KMS-11 (cell line): ENCODE measurements at regions not wholly inside any gene's neighbourhood (a gene's known extent, or its start where the extent isn't known, plus 50 kb on each side); places are given as distances from the start of the nearest gene placed in this dataset.

ENCODE experiments used
- H2AFZ ChIP-seq: fragments of 200-600 bp; sonication (generic); 2 replicates; pipeline ENCODE4 v1.6.1; 2016; ENCODE audit warnings: antibody characterized with exemption, mixed run types, low read depth
- H3K27ac ChIP-seq: fragments of 200-600 bp; sonication (generic); 2 replicates; pipeline ENCODE4 v1.6.1; 2016; ENCODE audit warnings: mild to moderate bottlenecking, mixed run types
- H3K27me3 ChIP-seq: fragments of 200-600 bp; sonication (generic); 2 replicates; pipeline ENCODE4 v1.6.1; 2017; ENCODE audit warnings: mild to moderate bottlenecking, low read depth, mixed run types, moderate library complexity; ENCODE audit not compliant: insufficient read depth
- H3K36me3 ChIP-seq: fragments of 200-600 bp; sonication (generic); 2 replicates; pipeline ENCODE4 v1.6.1; 2017; ENCODE audit warnings: mild to moderate bottlenecking, mixed run types; ENCODE audit not compliant: insufficient read depth
- H3K4me1 ChIP-seq: fragments of 200-600 bp; sonication (generic); 2 replicates; pipeline ENCODE4 v1.6.1; 2016; ENCODE audit warnings: mild to moderate bottlenecking, low read depth, mixed run types; ENCODE audit not compliant: poor library complexity, severe bottlenecking
- H3K4me2 ChIP-seq: fragments of 200-600 bp; sonication (generic); 2 replicates; pipeline ENCODE4 v1.7.0; 2016; ENCODE audit warnings: mild to moderate bottlenecking, mixed run types
- H3K4me3 ChIP-seq: fragments of 200-600 bp; sonication (generic); IDR thresholded peaks from 2 replicates; pipeline ENCODE4 v1.6.1; 2017; ENCODE audit warnings: low read depth, low read length, mixed read lengths; ENCODE audit not compliant: insufficient read depth
- H3K79me2 ChIP-seq: fragments of 200-600 bp; sonication (generic); 2 replicates; pipeline ENCODE4 v1.6.1; 2016; ENCODE audit warnings: low read depth, mixed run types; ENCODE audit not compliant: insufficient read depth
- H3K9ac ChIP-seq: fragments of 200-600 bp; sonication (generic); 2 replicates; pipeline ENCODE4 v1.6.1; 2016; ENCODE audit warnings: mild to moderate bottlenecking, mixed run types
- H4K20me1 ChIP-seq: fragments of 200-600 bp; sonication (generic); 2 replicates; pipeline ENCODE4 v1.6.1; 2016; ENCODE audit warnings: mild to moderate bottlenecking, mixed run types; ENCODE audit not compliant: insufficient read depth
- CTCF ChIP-seq: fragments of 200-600 bp; sonication (generic); conservative IDR thresholded peaks from 2 replicates; pipeline ENCODE4 v1.6.1; 2017; ENCODE audit warnings: low read depth, mild to moderate bottlenecking, antibody characterized with exemption, low read length, moderate library complexity, mixed read lengths

GRCh38 chr12:58639318-58639934, 280.9 kb downstream of the LRIG3 start:
- no peak overlapping the region for H3K27ac ChIP-seq
- no peak overlapping the region for H3K9ac ChIP-seq
- no peaks in the 10 kb centered on the region for H3K79me2 ChIP-seq
- TF ChIP-seq CTCF = no peak
- H2AFZ ChIP-seq = no peak overlapping the region
- no peaks in the 10 kb centered on the region for H4K20me1 ChIP-seq
- no peak overlapping the region for H3K4me2 ChIP-seq
- no peak overlapping the region for H3K4me3 ChIP-seq
- no peaks in the 10 kb centered on the region for H3K36me3 ChIP-seq
- no peaks in the 10 kb centered on the region for H3K4me1 ChIP-seq
- H3K27me3 ChIP-seq = no peaks in the 10 kb centered on the region

GRCh38 chr12:58640314-58640713, 280.0 kb downstream of the LRIG3 start:
- no peak overlapping the region for H2AFZ ChIP-seq
- H3K4me3 ChIP-seq = no peak overlapping the region
- no peak overlapping the region for H3K4me2 ChIP-seq
- no peaks in the 10 kb centered on the region for H3K79me2 ChIP-seq
- no peaks in the 10 kb centered on the region for H3K36me3 ChIP-seq
- no peak overlapping the region for H3K9ac ChIP-seq
- H3K4me1 ChIP-seq = no peaks in the 10 kb centered on the region
- no peaks in the 10 kb centered on the region for H4K20me1 ChIP-seq
- no peak for TF ChIP-seq CTCF
- H3K27ac ChIP-seq = no peak overlapping the region
- no peaks in the 10 kb centered on the region for H3K27me3 ChIP-seq

GRCh38 chr12:58645946-58646345, 274.4 kb downstream of the LRIG3 start:
- Histone ChIP-seq H3K36me3 (no peaks in the 10 kb centered on the region), H3K4me3 (no peak overlapping the region), H2AFZ (no peak overlapping the region), H3K27ac (no peak overlapping the region), H3K9ac (no peak overlapping the region), H3K79me2 (no peaks in the 10 kb centered on the region), H4K20me1 (no peaks in the 10 kb centered on the region), H3K4me2 (no peak overlapping the region), H3K27me3 (no peaks in the 10 kb centered on the region), H3K4me1 (no peaks in the 10 kb centered on the region)
- no peak for TF ChIP-seq CTCF

- H3K9ac ChIP-seq = no peak overlapping the region
- H3K27me3 ChIP-seq = no peaks in the 10 kb centered on the region
- H3K27ac ChIP-seq = no peak overlapping the region
- no peaks in the 10 kb centered on the region for H3K79me2 ChIP-seq
- no peaks in the 10 kb centered on the region for H4K20me1 ChIP-seq
- H3K4me2 ChIP-seq = no peak overlapping the region
- no peak overlapping the region for H3K4me3 ChIP-seq
- no peak overlapping the region for H2AFZ ChIP-seq
- H3K36me3 ChIP-seq = no peaks in the 10 kb centered on the region
- TF ChIP-seq CTCF = no peak
- H3K4me1 ChIP-seq = no peaks in the 10 kb centered on the region
Measured at GRCh38 chr12:58647495-58647894, 272.8 kb downstream of the LRIG3 start.
